ENCODE measurements at regions not wholly inside any gene's neighbourhood (a gene's known extent, or its start where the extent isn't known, plus 50 kb on each side); places are given as distances from the start of the nearest gene placed in this dataset.
"Not testable (repeated sequence)": the region's sequence is repeated elsewhere in the genome, so short reads cannot be mapped to it uniquely, and the experiment has no call there.

DNA sequence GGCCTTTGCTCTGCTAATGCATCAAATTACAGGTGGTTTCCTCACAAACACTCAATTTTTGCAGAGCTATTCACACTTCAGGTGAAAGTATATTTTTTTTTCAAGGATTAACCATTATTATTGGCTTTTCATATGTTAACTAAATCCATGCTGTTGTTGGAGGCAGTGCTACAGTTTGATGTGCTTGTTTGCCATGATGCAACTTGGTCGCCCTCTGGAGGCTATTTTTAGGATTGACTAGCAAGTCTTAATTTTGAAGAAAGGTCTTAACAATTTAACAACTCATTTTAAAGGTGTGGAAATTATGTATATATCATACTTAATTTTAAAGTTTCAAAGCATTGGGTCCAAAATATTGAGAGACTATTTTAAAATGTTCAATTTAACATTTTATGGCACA lies 168.8 kb upstream of the FAM47A start:
- H3K27ac Mint-ChIP-seq: no peak overlapping the region
- intact Hi-C loops (cut with micrococcal nuclease): loop anchor here (5.0 kb wide), 1 partner anchor 869 kb away; no protein-coding TSS in a partner anchor
- no peaks in the 10 kb centered on the region for H3K36me3 Mint-ChIP-seq (ENCODE audit: low read depth)
- H3K4me1 Mint-ChIP-seq (ENCODE audit: low read depth): no peaks in the 10 kb centered on the region
- no peak for DNase-seq (ENCODE audit: low spot score)
- H3K9me3 Mint-ChIP-seq: no peaks in the 10 kb centered on the region
- no peaks in the 10 kb centered on the region for H3K27me3 Mint-ChIP-seq (ENCODE audit: low read depth)
- H3K4me3 Mint-ChIP-seq (ENCODE audit: low read depth): no peak overlapping the region

DNA sequence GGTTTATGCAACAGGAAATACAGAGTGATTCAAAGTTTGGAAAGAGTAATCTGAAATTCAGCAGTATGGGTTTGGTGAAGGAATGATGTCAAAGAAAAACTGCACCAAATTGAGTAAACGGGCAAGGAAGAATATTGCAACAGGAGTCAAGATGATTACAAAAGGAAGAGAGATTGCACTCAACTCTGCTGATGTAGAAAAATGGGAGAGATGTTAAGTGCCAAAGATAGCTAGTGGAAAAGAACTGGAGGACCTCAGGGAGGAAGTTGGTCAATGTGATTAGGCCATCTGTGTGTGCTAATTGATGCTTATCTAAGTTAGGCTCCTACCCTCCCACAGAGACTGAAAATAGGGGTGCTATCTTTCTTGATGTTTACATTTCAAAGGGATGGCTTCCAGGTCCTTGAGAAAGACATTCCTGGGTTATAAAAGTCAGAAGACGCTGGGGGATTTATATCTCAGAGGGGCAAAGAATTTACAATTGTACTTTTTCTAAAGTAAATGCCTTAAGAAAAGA lies 167.4 kb upstream of the FAM47A start:
- Mint-ChIP-seq H3K27me3 (ENCODE audit: low read depth) (no peaks in the 10 kb centered on the region), H3K9me3 (no peaks in the 10 kb centered on the region), H3K27ac (no peak overlapping the region), H3K4me1 (ENCODE audit: low read depth) (no peaks in the 10 kb centered on the region), H3K4me3 (ENCODE audit: low read depth) (no peak overlapping the region), H3K36me3 (ENCODE audit: low read depth) (no peaks in the 10 kb centered on the region)
- no peak for DNase-seq (ENCODE audit: low spot score)
- intact Hi-C loops (cut with micrococcal nuclease): no loop called here

DNA sequence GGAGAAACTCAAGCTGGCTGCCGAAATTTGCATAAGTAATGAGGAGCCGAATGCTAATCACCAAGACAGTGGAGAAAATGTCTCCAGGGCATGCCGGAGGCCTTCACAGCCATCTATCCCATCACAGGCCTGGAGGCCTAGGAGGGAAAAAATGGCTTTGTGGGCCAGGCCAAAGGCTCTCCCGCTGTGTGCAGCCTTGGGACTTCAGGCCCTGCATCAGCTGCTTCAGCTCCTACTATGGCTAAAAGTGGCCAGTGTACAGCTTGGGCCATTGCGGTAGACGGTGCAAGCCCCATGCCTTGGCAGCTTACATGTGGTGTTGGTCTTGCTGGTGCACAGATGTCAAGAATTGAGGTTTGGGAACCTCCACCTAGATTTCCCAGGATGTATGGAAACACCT lies 162.6 kb upstream of the FAM47A start:
- H3K4me1 Mint-ChIP-seq (ENCODE audit: low read depth): no peaks in the 10 kb centered on the region
- no peak for DNase-seq (ENCODE audit: low spot score)
- H3K4me3 Mint-ChIP-seq (ENCODE audit: low read depth): no peak overlapping the region
- H3K27ac Mint-ChIP-seq: no peak overlapping the region
- no peaks in the 10 kb centered on the region for H3K27me3 Mint-ChIP-seq (ENCODE audit: low read depth)
- no peaks in the 10 kb centered on the region for H3K9me3 Mint-ChIP-seq
- intact Hi-C loops (cut with micrococcal nuclease): no loop called here
- H3K36me3 Mint-ChIP-seq (ENCODE audit: low read depth): no peaks in the 10 kb centered on the region

- H3K9me3 Mint-ChIP-seq: no peaks in the 10 kb centered on the region
- H3K27me3 Mint-ChIP-seq (ENCODE audit: low read depth): no peaks in the 10 kb centered on the region
- H3K4me1 Mint-ChIP-seq (ENCODE audit: low read depth): no peaks in the 10 kb centered on the region
- intact Hi-C loops (cut with micrococcal nuclease): no loop called here
- H3K4me3 Mint-ChIP-seq (ENCODE audit: low read depth): no peak overlapping the region
- H3K27ac Mint-ChIP-seq: no peak overlapping the region
- H3K36me3 Mint-ChIP-seq (ENCODE audit: low read depth): no peaks in the 10 kb centered on the region
- no peak for DNase-seq (ENCODE audit: low spot score)
Observed at GRCh38 chrX:34288782-34289181, 156.7 kb upstream of the FAM47A start.

DNA sequence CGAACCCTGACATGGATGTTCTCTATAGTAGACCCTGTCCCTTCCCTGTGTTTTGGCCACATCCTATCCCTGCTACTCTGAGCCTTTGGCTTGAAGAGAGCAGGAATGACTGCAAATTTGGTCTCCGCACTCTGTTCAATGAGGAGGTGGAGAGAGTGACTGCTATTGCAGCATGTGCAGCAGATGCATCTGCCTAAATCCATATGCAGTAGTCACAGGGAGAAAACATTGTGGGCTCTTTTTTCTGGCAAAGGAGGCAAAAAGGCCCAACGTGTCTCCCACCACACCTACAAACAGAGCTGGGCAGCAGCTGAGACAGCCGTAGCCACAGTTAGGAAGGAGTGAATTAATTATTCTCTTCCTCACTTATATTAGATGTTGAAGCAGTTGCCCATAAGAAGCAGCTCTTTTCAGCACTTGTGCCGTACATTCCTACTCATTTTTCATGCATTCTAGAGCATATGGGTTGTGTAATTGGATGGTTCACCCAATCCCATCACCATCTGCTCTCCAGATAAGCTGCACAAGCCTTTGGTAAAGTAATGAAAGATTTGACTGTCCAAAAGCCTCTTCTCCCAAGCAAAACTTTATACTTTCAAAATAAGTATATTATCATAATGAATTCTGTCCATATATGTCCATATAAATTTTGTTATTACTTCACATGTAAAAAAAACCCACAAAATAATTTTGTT lies 147.9 kb upstream of the FAM47A start:
- Mint-ChIP-seq H3K36me3 (ENCODE audit: low read depth) (no peaks in the 10 kb centered on the region), H3K27ac (no peak overlapping the region), H3K4me1 (ENCODE audit: low read depth) (no peaks in the 10 kb centered on the region), H3K27me3 (ENCODE audit: low read depth) (no peaks in the 10 kb centered on the region), H3K4me3 (ENCODE audit: low read depth) (no peak overlapping the region), H3K9me3 (no peaks in the 10 kb centered on the region)
- DNase-seq (ENCODE audit: low spot score): no peak
- intact Hi-C loops (cut with micrococcal nuclease): no loop called here

DNA sequence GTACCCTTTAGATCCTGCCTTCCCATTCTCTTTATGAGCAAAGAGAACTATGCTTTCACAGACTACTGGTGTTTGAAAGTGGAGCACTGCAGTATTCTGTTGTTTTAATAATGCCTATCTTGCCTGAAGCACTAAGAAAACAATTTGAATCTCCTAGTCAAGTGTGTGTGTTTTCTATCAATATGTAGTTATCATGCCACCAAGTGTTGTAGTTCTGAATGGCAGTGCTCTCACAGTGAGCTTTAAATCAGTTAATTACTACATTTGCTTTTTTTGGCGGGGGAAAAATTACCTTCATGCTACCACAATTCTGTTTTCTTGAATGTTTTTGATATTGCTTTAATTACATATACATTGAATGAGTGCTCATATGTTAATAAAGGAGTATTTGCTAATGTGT lies 143.6 kb upstream of the FAM47A start:
- Mint-ChIP-seq H3K27me3 (ENCODE audit: low read depth) (no peaks in the 10 kb centered on the region), H3K27ac (no peak overlapping the region), H3K9me3 (no peaks in the 10 kb centered on the region), H3K36me3 (ENCODE audit: low read depth) (no peaks in the 10 kb centered on the region), H3K4me1 (ENCODE audit: low read depth) (no peaks in the 10 kb centered on the region), H3K4me3 (ENCODE audit: low read depth) (no peak overlapping the region)
- intact Hi-C loops (cut with micrococcal nuclease): no loop called here
- no peak for DNase-seq (ENCODE audit: low spot score)

- no peak overlapping the region for H3K27ac Mint-ChIP-seq
- no peak overlapping the region for H3K4me3 Mint-ChIP-seq (ENCODE audit: low read depth)
- H3K36me3 Mint-ChIP-seq (ENCODE audit: low read depth): no peaks in the 10 kb centered on the region
- no peak for DNase-seq (ENCODE audit: low spot score)
- intact Hi-C loops (cut with micrococcal nuclease): no loop called here
- no peaks in the 10 kb centered on the region for H3K27me3 Mint-ChIP-seq (ENCODE audit: low read depth)
- H3K9me3 Mint-ChIP-seq: no peaks in the 10 kb centered on the region
- H3K4me1 Mint-ChIP-seq (ENCODE audit: low read depth): no peaks in the 10 kb centered on the region
Observed at GRCh38 chrX:34270434-34270833, 138.3 kb upstream of the FAM47A start.

- H3K4me1 Mint-ChIP-seq (ENCODE audit: low read depth): no peaks in the 10 kb centered on the region
- H3K36me3 Mint-ChIP-seq (ENCODE audit: low read depth): no peaks in the 10 kb centered on the region
- intact Hi-C loops (cut with micrococcal nuclease): no loop called here
- no peak overlapping the region for H3K27ac Mint-ChIP-seq
- no peak overlapping the region for H3K4me3 Mint-ChIP-seq (ENCODE audit: low read depth)
- H3K27me3 Mint-ChIP-seq (ENCODE audit: low read depth): no peaks in the 10 kb centered on the region
- DNase-seq (ENCODE audit: low spot score): no peak
- peaks cover 3% of the 10 kb centered on the region for H3K9me3 Mint-ChIP-seq
Observed at GRCh38 chrX:34238896-34239295, 106.8 kb upstream of the FAM47A start.

- H3K27me3 Mint-ChIP-seq (ENCODE audit: low read depth); H3K4me3 Mint-ChIP-seq (ENCODE audit: low read depth); H3K4me1 Mint-ChIP-seq (ENCODE audit: low read depth); DNase-seq (ENCODE audit: low spot score); intact Hi-C loops (cut with micrococcal nuclease); H3K36me3 Mint-ChIP-seq (ENCODE audit: low read depth); H3K27ac Mint-ChIP-seq: not testable (repeated sequence)
- peaks cover 14% of the 10 kb centered on the region for H3K9me3 Mint-ChIP-seq
Observed at GRCh38 chrX:34230156-34230555, 98.0 kb upstream of the FAM47A start.

- H3K4me1 Mint-ChIP-seq (ENCODE audit: low read depth): no peaks in the 10 kb centered on the region
- H3K4me3 Mint-ChIP-seq (ENCODE audit: low read depth): no peak overlapping the region
- DNase-seq (ENCODE audit: low spot score): no peak
- no peak overlapping the region for H3K27ac Mint-ChIP-seq
- intact Hi-C loops (cut with micrococcal nuclease): no loop called here
- peaks cover 14% of the 10 kb centered on the region for H3K9me3 Mint-ChIP-seq
- H3K27me3 Mint-ChIP-seq (ENCODE audit: low read depth): no peaks in the 10 kb centered on the region
- H3K36me3 Mint-ChIP-seq (ENCODE audit: low read depth): no peaks in the 10 kb centered on the region
Observed at GRCh38 chrX:34227804-34228203, 95.7 kb upstream of the FAM47A start.

DNA sequence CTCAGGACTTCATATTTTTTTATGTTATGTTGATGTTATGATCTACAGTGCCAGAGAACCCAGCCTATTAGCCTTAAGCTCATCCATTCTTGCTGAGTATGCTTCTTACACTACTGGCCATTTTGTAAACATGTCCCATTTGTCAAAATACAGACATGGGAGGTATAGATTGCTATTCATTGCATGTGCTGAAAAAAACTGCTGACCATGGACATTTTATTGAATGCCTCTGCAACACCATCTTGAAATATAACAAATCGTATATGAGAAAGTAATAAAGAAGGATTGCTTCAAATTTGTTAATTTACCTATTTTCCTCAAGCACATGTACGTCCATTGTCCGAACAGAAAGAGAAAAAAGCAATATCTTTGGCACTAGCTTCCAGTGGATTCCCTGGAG lies 91.5 kb upstream of the FAM47A start:
- H3K27ac Mint-ChIP-seq: no peak overlapping the region
- intact Hi-C loops (cut with micrococcal nuclease): no loop called here
- no peaks in the 10 kb centered on the region for H3K4me1 Mint-ChIP-seq (ENCODE audit: low read depth)
- H3K9me3 Mint-ChIP-seq: no peaks in the 10 kb centered on the region
- H3K27me3 Mint-ChIP-seq (ENCODE audit: low read depth): no peaks in the 10 kb centered on the region
- DNase-seq (ENCODE audit: low spot score): no peak
- H3K4me3 Mint-ChIP-seq (ENCODE audit: low read depth): no peak overlapping the region
- H3K36me3 Mint-ChIP-seq (ENCODE audit: low read depth): no peaks in the 10 kb centered on the region

- no peak overlapping the region for H3K27ac Mint-ChIP-seq
- no peaks in the 10 kb centered on the region for H3K27me3 Mint-ChIP-seq (ENCODE audit: low read depth)
- no peaks in the 10 kb centered on the region for H3K4me1 Mint-ChIP-seq (ENCODE audit: low read depth)
- H3K4me3 Mint-ChIP-seq (ENCODE audit: low read depth): no peak overlapping the region
- H3K9me3 Mint-ChIP-seq: peaks cover 7% of the 10 kb centered on the region
- DNase-seq (ENCODE audit: low spot score): no peak
- H3K36me3 Mint-ChIP-seq (ENCODE audit: low read depth): no peaks in the 10 kb centered on the region
- intact Hi-C loops (cut with micrococcal nuclease): no loop called here
Observed at GRCh38 chrX:34218063-34218462, 85.9 kb upstream of the FAM47A start.

DNA sequence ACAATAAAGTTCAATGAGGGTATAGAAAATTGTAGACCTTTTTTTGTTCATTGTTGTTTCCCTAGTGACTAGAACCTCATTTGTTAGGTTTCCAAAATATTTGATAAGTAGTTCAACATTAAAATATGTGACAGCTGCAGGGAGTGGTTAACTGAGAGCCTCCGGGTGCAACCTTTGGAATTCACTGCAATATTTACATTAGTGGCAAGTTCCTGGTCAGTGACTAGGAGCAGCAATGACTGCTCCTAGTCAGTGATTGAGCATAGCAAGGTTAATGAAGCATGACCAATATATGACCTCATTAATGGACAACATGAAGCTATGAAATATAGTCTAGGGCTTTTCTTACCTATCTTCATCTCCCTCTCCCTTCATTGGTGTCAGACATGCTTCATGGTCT lies 65.8 kb upstream of the FAM47A start:
- Mint-ChIP-seq H3K27ac (no peak overlapping the region), H3K4me1 (ENCODE audit: low read depth) (no peaks in the 10 kb centered on the region), H3K4me3 (ENCODE audit: low read depth) (no peak overlapping the region), H3K9me3 (peaks cover 8% of the 10 kb centered on the region), H3K27me3 (ENCODE audit: low read depth) (no peaks in the 10 kb centered on the region), H3K36me3 (ENCODE audit: low read depth) (no peaks in the 10 kb centered on the region)
- intact Hi-C loops (cut with micrococcal nuclease): no loop called here
- no peak for DNase-seq (ENCODE audit: low spot score)
